SK-N-SH treated with all-trans-retinoic acid at 6 μM for 48 hours (cell line): ENCODE measurements at regions not wholly inside any gene's neighbourhood (a gene's known extent, or its start where the extent isn't known, plus 50 kb on each side); places are given as distances from the start of the nearest gene placed in this dataset.

Source experiments
- ARNTL ChIP-seq: fragments of 450-650 bp; formaldehyde crosslinking; IDR thresholded peaks from 2 replicates; pipeline ENCODE4 v1.5.0; 2020; ENCODE audit warnings: low read depth, mild to moderate bottlenecking, moderate library complexity, borderline replicate concordance
- ESRRG ChIP-seq: fragments of 250-450 bp; sonication (Bioruptor Pico); IDR thresholded peaks from 2 replicates; pipeline ENCODE4 v1.6.1; 2021; ENCODE audit warnings: mild to moderate bottlenecking
- GLIS3 ChIP-seq: fragments of 250-450 bp; sonication (Bioruptor Pico); IDR thresholded peaks from 2 replicates; pipeline ENCODE4 v1.5.0; 2020; ENCODE audit warnings: mild to moderate bottlenecking, moderate library complexity
- ISL1 ChIP-seq: fragments of 250-450 bp; sonication (Bioruptor Pico); IDR thresholded peaks from 2 replicates; pipeline ENCODE4 v2.1.2; 2022; ENCODE audit warnings: mild to moderate bottlenecking, moderate library complexity
- OSR1 ChIP-seq: fragments of 250-450 bp; sonication (Bioruptor Pico); IDR thresholded peaks from 2 replicates; pipeline ENCODE4 v1.8.0; 2022; ENCODE audit warnings: moderate library complexity, mild to moderate bottlenecking, inconsistent platforms
- ZFP30 ChIP-seq: fragments of 450-650 bp; formaldehyde crosslinking; IDR thresholded peaks from 2 replicates; pipeline ENCODE4 v1.5.0; 2022; ENCODE audit warnings: mild to moderate bottlenecking, moderate library complexity
- ZNF565 ChIP-seq: fragments of 450-650 bp; formaldehyde crosslinking; conservative IDR thresholded peaks from 2 replicates; pipeline ENCODE4 v1.5.0; 2020; ENCODE audit warnings: low read depth, mild to moderate bottlenecking, moderate library complexity
- TF ChIP-seq, protein P1 (sequence below): fragments of 250-450 bp; sonication (Bioruptor Pico); IDR thresholded peaks from 2 replicates; pipeline ENCODE4 v1.5.1; 2020; ENCODE audit warnings: low read depth, mild to moderate bottlenecking, moderate library complexity
- TF ChIP-seq, protein P2 (sequence below): fragments of 250-450 bp; sonication (Bioruptor Pico); IDR thresholded peaks from 2 replicates; pipeline ENCODE4 v1.8.0; 2020; ENCODE audit warnings: mild to moderate bottlenecking, moderate library complexity, borderline replicate concordance

DNA sequence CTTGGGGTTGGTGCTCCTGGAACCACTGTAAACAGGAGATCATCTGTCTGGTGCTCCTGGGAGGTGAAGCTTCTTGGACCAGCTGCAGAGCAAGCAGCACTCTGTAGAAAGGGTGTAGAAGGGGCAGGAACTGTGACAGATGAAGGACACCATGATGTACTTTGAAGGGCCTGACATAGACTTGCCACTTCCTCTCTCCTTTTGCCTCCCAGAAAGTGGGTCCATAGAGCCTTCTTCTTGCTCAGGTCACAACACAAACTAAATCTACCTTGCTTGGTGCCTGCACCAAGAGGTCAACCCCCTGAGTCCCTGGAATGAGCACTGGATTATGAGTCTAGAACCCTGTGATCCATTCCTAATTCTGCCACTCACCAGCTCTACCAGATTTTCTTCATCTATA is 176.1 kb upstream of the HES1 start:
- no peak for TF ChIP-seq ZFP30 (CRISPR knock-in tag)
- TF ChIP-seq, protein P1, sequence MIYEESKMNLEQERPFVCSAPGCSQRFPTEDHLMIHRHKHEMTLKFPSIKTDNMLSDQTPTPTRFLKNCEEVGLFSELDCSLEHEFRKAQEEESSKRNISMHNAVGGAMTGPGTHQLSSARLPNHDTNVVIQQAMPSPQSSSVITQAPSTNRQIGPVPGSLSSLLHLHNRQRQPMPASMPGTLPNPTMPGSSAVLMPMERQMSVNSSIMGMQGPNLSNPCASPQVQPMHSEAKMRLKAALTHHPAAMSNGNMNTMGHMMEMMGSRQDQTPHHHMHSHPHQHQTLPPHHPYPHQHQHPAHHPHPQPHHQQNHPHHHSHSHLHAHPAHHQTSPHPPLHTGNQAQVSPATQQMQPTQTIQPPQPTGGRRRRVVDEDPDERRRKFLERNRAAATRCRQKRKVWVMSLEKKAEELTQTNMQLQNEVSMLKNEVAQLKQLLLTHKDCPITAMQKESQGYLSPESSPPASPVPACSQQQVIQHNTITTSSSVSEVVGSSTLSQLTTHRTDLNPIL = no peak
- TF ChIP-seq ZNF565 (CRISPR knock-in tag) = no peak
- TF ChIP-seq, protein P2, sequence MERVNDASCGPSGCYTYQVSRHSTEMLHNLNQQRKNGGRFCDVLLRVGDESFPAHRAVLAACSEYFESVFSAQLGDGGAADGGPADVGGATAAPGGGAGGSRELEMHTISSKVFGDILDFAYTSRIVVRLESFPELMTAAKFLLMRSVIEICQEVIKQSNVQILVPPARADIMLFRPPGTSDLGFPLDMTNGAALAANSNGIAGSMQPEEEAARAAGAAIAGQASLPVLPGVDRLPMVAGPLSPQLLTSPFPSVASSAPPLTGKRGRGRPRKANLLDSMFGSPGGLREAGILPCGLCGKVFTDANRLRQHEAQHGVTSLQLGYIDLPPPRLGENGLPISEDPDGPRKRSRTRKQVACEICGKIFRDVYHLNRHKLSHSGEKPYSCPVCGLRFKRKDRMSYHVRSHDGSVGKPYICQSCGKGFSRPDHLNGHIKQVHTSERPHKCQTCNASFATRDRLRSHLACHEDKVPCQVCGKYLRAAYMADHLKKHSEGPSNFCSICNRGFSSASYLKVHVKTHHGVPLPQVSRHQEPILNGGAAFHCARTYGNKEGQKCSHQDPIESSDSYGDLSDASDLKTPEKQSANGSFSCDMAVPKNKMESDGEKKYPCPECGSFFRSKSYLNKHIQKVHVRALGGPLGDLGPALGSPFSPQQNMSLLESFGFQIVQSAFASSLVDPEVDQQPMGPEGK (CRISPR knock-in tag) = no peak
- no peak for TF ChIP-seq GLIS3 (CRISPR knock-in tag)
- TF ChIP-seq OSR1 (CRISPR knock-in tag) = no peak
- no peak for TF ChIP-seq ARNTL
- no peak for TF ChIP-seq ISL1
- no peak for TF ChIP-seq ESRRG (CRISPR knock-in tag)
